Natural killer cell (primary cell): ENCODE measurements at regions not wholly inside any gene's neighbourhood (a gene's known extent, or its start where the extent isn't known, plus 50 kb on each side); places are given as distances from the start of the nearest gene placed in this dataset.
"Not testable (repeated sequence)": the region's sequence is repeated elsewhere in the genome, so short reads cannot be mapped to it uniquely, and the experiment has no call there.

ENCODE experiments used
- ATAC-seq, 3 donors: fragments of 150-1000 bp in 2 of 3; fragments of 200-7000 bp in 1 of 3; cut with Tn5 transposase; 1 replicate in 1 of 3; 2 replicates in 2 of 3; pipeline ENCODE4 v1.10.0; 2021; ENCODE audit warnings: mild to moderate bottlenecking in 2 of 3, moderate library complexity in 2 of 3
- DNase-seq, 2 donors: peaks; one replicate each; pipeline versions ENCODE4 v3.0.0 to v3.0.0-alpha.2; 2013 to 2021; ENCODE audit warnings: mixed read lengths in 1 of 2
- H3K27ac ChIP-seq: one replicate; pipeline ENCODE4 v1.5.1; 2013; ENCODE audit warnings: mild to moderate bottlenecking, low read length
- H3K27me3 ChIP-seq: one replicate; pipeline ENCODE4 v1.6.1; 2013; ENCODE audit warnings: low read length; ENCODE audit not compliant: control insufficient read depth, insufficient read depth
- H3K36me3 ChIP-seq: one replicate; pipeline ENCODE4 v1.6.1; 2013; ENCODE audit warnings: low read length; ENCODE audit not compliant: control insufficient read depth, insufficient read depth
- H3K4me1 ChIP-seq: one replicate; pipeline ENCODE4 v1.6.1; 2013; ENCODE audit warnings: low read length; ENCODE audit not compliant: control insufficient read depth, insufficient read depth
- H3K4me3 ChIP-seq: one replicate; pipeline ENCODE4 v1.5.1; 2013; ENCODE audit warnings: low read length
- H3K9me3 ChIP-seq: one replicate; pipeline ENCODE4 v1.6.1; 2013; ENCODE audit warnings: low read length; ENCODE audit not compliant: control insufficient read depth, insufficient read depth
- H3K27ac Mint-ChIP-seq, 2 donors: one replicate each; pipeline ENCODE4 v1.8.0; 2022; ENCODE audit warnings: mild to moderate bottlenecking in 2 of 2, mixed read lengths in 2 of 2, moderate library complexity in 1 of 2
- H3K27me3 Mint-ChIP-seq, 2 donors: one replicate each; pipeline ENCODE4 v1.8.0; 2022; ENCODE audit warnings: low read depth in 2 of 2, mixed read lengths in 2 of 2
- H3K36me3 Mint-ChIP-seq: one replicate; pipeline ENCODE4 v1.8.0; 2022; ENCODE audit warnings: mixed read lengths
- H3K4me1 Mint-ChIP-seq, 2 donors: one replicate each; pipeline ENCODE4 v1.8.0; 2022; ENCODE audit warnings: mixed read lengths in 2 of 2
- H3K4me3 Mint-ChIP-seq: one replicate; pipeline ENCODE4 v1.8.0; 2022; ENCODE audit warnings: mild to moderate bottlenecking, moderate library complexity, mixed read lengths
- H3K9me3 Mint-ChIP-seq, 2 donors: one replicate each; pipeline ENCODE4 v1.8.0; 2022; ENCODE audit warnings: mixed read lengths in 2 of 2
- CTCF ChIP-seq: fragments of 200-600 bp; IDR thresholded peaks from one replicate; pipeline ENCODE4 v1.8.0; 2022; ENCODE audit warnings: antibody characterized with exemption
- WGBS: methylation state at CpG from one replicate; pipeline ENCODE4 v1.1.7; 2013; ENCODE audit warnings: missing lambda C conversion rate; ENCODE audit not compliant: insufficient coverage; 5-methylcytosine and 5-hydroxymethylcytosine counted together
- intact Hi-C: fragments of 100-400 bp; cut with micrococcal nuclease; formaldehyde crosslinking; loops from one replicate; pipeline ENCODE4 v1.14.2; 2022

DNA sequence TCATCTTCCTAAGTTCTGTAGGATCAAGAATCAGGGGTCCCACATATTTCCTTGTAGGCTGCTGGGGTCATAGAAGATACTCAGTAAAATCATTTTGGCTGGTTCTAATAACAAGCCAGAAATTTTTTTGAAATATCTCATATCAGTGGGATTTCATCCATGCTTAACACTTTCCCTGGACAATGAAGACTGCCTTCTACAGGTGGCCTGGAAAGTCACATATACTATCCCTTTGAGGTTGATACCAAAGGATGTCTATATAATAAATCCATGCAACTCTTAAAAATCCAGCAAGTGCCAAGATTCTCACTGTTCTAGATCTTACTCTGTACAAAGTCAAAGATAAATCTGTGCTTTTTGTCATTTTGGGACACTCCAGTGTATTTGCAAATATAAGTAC, 225.8 kb upstream of the NEBL start:
- Mint-ChIP-seq H3K9me3 (peaks cover 0 to 2% of the 10 kb centered on the region in 2 donors), H3K36me3 (no peaks in the 10 kb centered on the region), H3K4me3 (no peak overlapping the region), H3K27ac (no peak overlapping the region), H3K4me1 (no peaks in the 10 kb centered on the region), H3K27me3 (no peaks in the 10 kb centered on the region)
- H3K36me3 ChIP-seq = no peaks in the 10 kb centered on the region
- no peak for ATAC-seq
- no peak overlapping the region for H3K4me3 ChIP-seq
- no peaks in the 10 kb centered on the region for H3K27me3 ChIP-seq
- no peak overlapping the region for H3K27ac ChIP-seq
- no peaks in the 10 kb centered on the region for H3K9me3 ChIP-seq
- TF ChIP-seq CTCF = no peak
- intact Hi-C loops = no loop called here
- DNase-seq = no peak
- H3K4me1 ChIP-seq = no peaks in the 10 kb centered on the region

- H3K9me3 ChIP-seq, H3K27ac Mint-ChIP-seq, H3K27me3 ChIP-seq, intact Hi-C loops, DNase-seq, H3K36me3 ChIP-seq, H3K36me3 Mint-ChIP-seq, H3K27ac ChIP-seq, H3K27me3 Mint-ChIP-seq, H3K9me3 Mint-ChIP-seq, H3K4me3 Mint-ChIP-seq, ATAC-seq, H3K4me3 ChIP-seq, H3K4me1 ChIP-seq, H3K4me1 Mint-ChIP-seq: not testable (repeated sequence)
- WGBS = no CpG with 5 or more reads among the region's 3 CpGs
These were observed 224.7 kb upstream of the NEBL start for GRCh38 chr10:21121822-21122221.

GRCh38 chr10:21114683-21115082, 217.6 kb upstream of the NEBL start:
- WGBS = 87% methylated on average over 3 of the region's 4 CpGs
- Histone ChIP-seq H3K27me3 (no peaks in the 10 kb centered on the region), H3K4me3 (no peak overlapping the region), H3K27ac (no peak overlapping the region), H3K9me3 (no peaks in the 10 kb centered on the region), H3K4me1 (no peaks in the 10 kb centered on the region), H3K36me3 (no peaks in the 10 kb centered on the region)
- Mint-ChIP-seq H3K4me1 (no peaks in the 10 kb centered on the region), H3K9me3 (peaks cover 2 to 4% of the 10 kb centered on the region in 2 donors), H3K4me3 (no peak overlapping the region), H3K27me3 (peaks cover 3 to 5% of the 10 kb centered on the region in 2 donors), H3K36me3 (no peaks in the 10 kb centered on the region), H3K27ac (no peak overlapping the region)
- TF ChIP-seq CTCF = no peak
- DNase-seq = no peak
- intact Hi-C loops = no loop called here
- ATAC-seq = no peak

GRCh38 chr10:21110358-21110757, 213.2 kb upstream of the NEBL start:
- no peaks in the 10 kb centered on the region for H3K27me3 ChIP-seq
- no peaks in the 10 kb centered on the region for H3K4me1 Mint-ChIP-seq
- no peaks in the 10 kb centered on the region for H3K36me3 ChIP-seq
- ATAC-seq = no peak
- H3K9me3 Mint-ChIP-seq = peaks cover 7 to 9% of the 10 kb centered on the region in 2 donors
- no peak overlapping the region for H3K4me3 ChIP-seq
- H3K27me3 Mint-ChIP-seq = peaks cover 0 to 3% of the 10 kb centered on the region in 2 donors
- intact Hi-C loops = no loop called here
- H3K27ac Mint-ChIP-seq = no peak overlapping the region
- H3K4me1 ChIP-seq = no peaks in the 10 kb centered on the region
- H3K36me3 Mint-ChIP-seq = no peaks in the 10 kb centered on the region
- 80% methylated on average over 2 of the region's 2 CpGs for WGBS
- no peak overlapping the region for H3K4me3 Mint-ChIP-seq
- H3K9me3 ChIP-seq = no peaks in the 10 kb centered on the region
- H3K27ac ChIP-seq = no peak overlapping the region
- no peak for DNase-seq
- no peak for TF ChIP-seq CTCF

DNA sequence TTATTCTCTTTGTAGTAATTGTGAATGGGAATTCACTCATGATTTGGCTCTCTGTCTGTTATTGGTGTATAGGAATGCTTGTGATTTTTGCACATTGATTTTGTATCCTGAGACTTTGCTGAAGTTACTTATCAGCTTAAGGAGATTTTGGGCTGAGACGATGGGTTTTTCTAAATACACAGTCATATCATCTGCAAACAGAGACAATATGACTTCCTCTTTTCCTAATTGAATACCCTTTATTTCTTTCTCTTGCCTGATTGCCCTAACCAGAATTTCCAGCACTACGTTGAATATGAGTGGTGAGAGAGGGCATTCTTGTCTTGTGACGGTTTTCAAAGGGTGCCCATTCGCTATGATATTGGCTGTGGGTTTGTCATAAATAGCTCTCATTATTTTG, 209.8 kb upstream of the NEBL start:
- intact Hi-C loops, H3K9me3 ChIP-seq, H3K4me3 Mint-ChIP-seq, H3K27ac ChIP-seq, H3K4me1 ChIP-seq, H3K27ac Mint-ChIP-seq, H3K4me1 Mint-ChIP-seq, H3K4me3 ChIP-seq, ATAC-seq, H3K27me3 ChIP-seq, H3K9me3 Mint-ChIP-seq, DNase-seq, H3K27me3 Mint-ChIP-seq, H3K36me3 ChIP-seq, H3K36me3 Mint-ChIP-seq: not testable (repeated sequence)
- WGBS = 64% methylated on average over 4 of the region's 4 CpGs

GRCh38 chr10:21105331-21105730, 208.2 kb upstream of the NEBL start:
- H3K9me3 ChIP-seq, H3K4me1 Mint-ChIP-seq, H3K36me3 ChIP-seq, DNase-seq, ATAC-seq, H3K4me1 ChIP-seq, intact Hi-C loops, H3K27me3 Mint-ChIP-seq, H3K4me3 ChIP-seq, H3K36me3 Mint-ChIP-seq, H3K27ac ChIP-seq, H3K27ac Mint-ChIP-seq, H3K27me3 ChIP-seq, H3K4me3 Mint-ChIP-seq, H3K9me3 Mint-ChIP-seq: not testable (repeated sequence)
- WGBS = 100% methylated on average over 1 of the region's 3 CpGs
